ENCODE measurements at regions not wholly inside any gene's neighbourhood (a gene's known extent, or its start where the extent isn't known, plus 50 kb on each side); places are given as distances from the start of the nearest gene placed in this dataset.

GRCh38 chr22:22983123-22983522 is 87.2 kb upstream of the GNAZ start:
- TF ChIP-seq CTCF (conservative IDR thresholded peaks at IDR 0.05 in 1 of 2, IDR thresholded peaks at IDR 0.05 in 1 of 2; ENCODE audit: low read depth in 1 of 2, low read length in 2 of 2): no peak
- TF ChIP-seq EZH2 (IDR thresholded peaks at IDR 0.05; ENCODE audit: low read length, missing control alignments): no peak

All from fibroblast of lung (primary cell).